Keratinocyte (primary cell): ENCODE measurements at regions not wholly inside any gene's neighbourhood (a gene's known extent, or its start where the extent isn't known, plus 50 kb on each side); places are given as distances from the start of the nearest gene placed in this dataset.

Source experiments
- DNase-seq: peaks from one replicate; pipeline ENCODE4 v3.0.0-alpha.2; 2011; ENCODE audit warnings: low read depth, missing footprints, low spot score
- FAIRE-seq: peaks from 2 replicates; lab custom pipeline; 2011; peaks lifted over from hg19 to GRCh38; lab: Jason Lieb, UNC
- H2AFZ ChIP-seq: 2 replicates; pipeline ENCODE4 v1.6.0; 2012; ENCODE audit warnings: low read length, control low read depth, inconsistent platforms; ENCODE audit not compliant: control insufficient read depth
- H3K27ac ChIP-seq: 2 replicates; pipeline ENCODE4 v1.5.1; 2011; ENCODE audit warnings: low read length; ENCODE audit not compliant: control insufficient read depth, insufficient read depth
- H3K27me3 ChIP-seq: 3 replicates; pipeline ENCODE4 v1.6.0; 2011; ENCODE audit warnings: low read length; ENCODE audit not compliant: control insufficient read depth, insufficient read depth; ENCODE audit errors: extremely low read depth
- H3K36me3 ChIP-seq, 2 experiments: 2 replicates in 1 of 2; 3 replicates in 1 of 2; pipeline ENCODE4 v1.5.1; 2011; ENCODE audit warnings: low read length in 2 of 2, mild to moderate bottlenecking in 1 of 2; ENCODE audit not compliant: control insufficient read depth in 2 of 2, insufficient read depth in 2 of 2; ENCODE audit errors: extremely low read depth in 1 of 2
- H3K4me1 ChIP-seq: 3 replicates; pipeline ENCODE4 v1.5.1; 2011; ENCODE audit warnings: low read length; ENCODE audit not compliant: control insufficient read depth, insufficient read depth; ENCODE audit errors: extremely low read depth
- H3K4me2 ChIP-seq: 3 replicates; pipeline ENCODE4 v1.6.0; 2011; ENCODE audit warnings: low read depth, low read length; ENCODE audit not compliant: control insufficient read depth, insufficient read depth; ENCODE audit errors: extremely low read depth
- H3K4me3 ChIP-seq, 3 experiments: fragments of 200-600 bp in 1 of 3; sonication (generic) in 1 of 3; 2 replicates in 2 of 3; 3 replicates in 1 of 3; pipeline ENCODE4 v1.5.1; 2011 to 2016; ENCODE audit warnings: low read length in 3 of 3, mild to moderate bottlenecking in 3 of 3, control low read depth in 2 of 3, inconsistent platforms in 1 of 3, low read depth in 1 of 3, mixed read lengths in 1 of 3, mixed run types in 1 of 3, moderate library complexity in 1 of 3; ENCODE audit not compliant: control insufficient read depth in 2 of 3, insufficient read depth in 2 of 3; ENCODE audit errors: extremely low read depth in 1 of 3
- H3K79me2 ChIP-seq: 2 replicates; pipeline ENCODE4 v1.6.0; 2012; ENCODE audit warnings: low read length; ENCODE audit not compliant: control insufficient read depth, insufficient read depth
- H3K9ac ChIP-seq: 3 replicates; pipeline ENCODE4 v1.6.0; 2011; ENCODE audit warnings: low read length; ENCODE audit not compliant: control insufficient read depth, insufficient read depth; ENCODE audit errors: extremely low read depth
- H3K9me1 ChIP-seq: 3 replicates; pipeline ENCODE4 v1.6.0; 2011; ENCODE audit warnings: low read length; ENCODE audit not compliant: control insufficient read depth, insufficient read depth; ENCODE audit errors: extremely low read depth
- H3K9me3 ChIP-seq: 2 replicates; pipeline ENCODE4 v1.5.1; 2012; ENCODE audit warnings: low read depth, low read length; ENCODE audit not compliant: control insufficient read depth
- H4K20me1 ChIP-seq: 3 replicates; pipeline ENCODE4 v1.6.0; 2011; ENCODE audit warnings: low read length; ENCODE audit not compliant: control insufficient read depth, insufficient read depth; ENCODE audit errors: extremely low read depth
- CTCF ChIP-seq, 3 experiments: IDR thresholded peaks in 1 of 3; conservative IDR thresholded peaks in 1 of 3; optimal IDR thresholded peaks in 1 of 3; 2 replicates in 2 of 3; 3 replicates in 1 of 3; pipeline versions ENCODE3 to v1.5.1; 2011; ENCODE audit warnings: low read length in 3 of 3, mild to moderate bottlenecking in 3 of 3, moderate library complexity in 2 of 3, control low read depth in 1 of 3, inconsistent platforms in 1 of 3; ENCODE audit not compliant: insufficient read depth in 2 of 3; ENCODE audit errors: extremely low read depth in 1 of 3
- EZH2 ChIP-seq: IDR thresholded peaks from one replicate; pipeline ENCODE4 v1.6.1; 2012; ENCODE audit warnings: inconsistent platforms, mild to moderate bottlenecking, low read length, moderate library complexity
- dilution Hi-C: fragments of 300-500 bp; cut with MboI; formaldehyde crosslinking; loops from one replicate; pipeline ENCODE4 v1.7.0; 2020; ENCODE audit warnings: low sequenced_read_pairs; ENCODE audit not compliant: extremely low pct_ligation_motif_present

DNA sequence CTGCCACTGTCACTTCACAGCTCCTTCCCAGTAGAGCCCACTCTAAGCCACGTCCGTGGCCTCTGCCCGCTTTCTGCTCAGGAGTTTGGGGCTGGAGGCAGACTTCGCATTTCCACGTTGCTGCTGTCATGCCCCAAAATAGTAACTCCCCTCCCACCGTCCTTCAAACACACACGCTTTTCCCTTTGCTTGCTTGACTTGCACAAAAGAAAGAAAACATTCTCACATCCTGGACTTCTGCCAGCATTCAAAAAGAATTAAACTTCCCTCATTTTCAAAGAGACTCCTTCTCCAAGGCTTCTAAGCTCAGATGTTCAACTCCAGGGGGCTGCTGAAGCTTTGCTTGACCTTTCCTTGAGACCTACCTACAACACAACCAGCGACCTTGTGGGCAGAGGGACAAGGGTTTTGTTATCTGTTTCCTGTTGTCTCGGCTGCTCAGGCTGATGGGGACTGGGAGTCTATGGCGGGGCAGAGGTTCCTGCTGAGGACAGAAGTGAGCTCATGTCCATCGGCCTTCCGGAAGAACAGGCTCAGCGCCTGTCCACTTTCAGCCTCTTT, 263.8 kb upstream of the FOXQ1 start:
- Histone ChIP-seq H3K27me3 (peaks cover 5% of the 10 kb centered on the region), H3K27ac (no peak overlapping the region), H3K4me1 (no peaks in the 10 kb centered on the region), H3K4me3 (no peak overlapping the region), H3K79me2 (no peaks in the 10 kb centered on the region), H4K20me1 (no peaks in the 10 kb centered on the region), H3K4me2 (no peak overlapping the region), H2AFZ (no peak overlapping the region), H3K9me1 (no peaks in the 10 kb centered on the region), H3K36me3 (no peaks in the 10 kb centered on the region), H3K9me3 (no peaks in the 10 kb centered on the region), H3K9ac (no peak overlapping the region)
- dilution Hi-C loops: no loop called here
- TF ChIP-seq CTCF (optimal IDR thresholded peaks at IDR 0.05 in 1 of 3, IDR thresholded peaks at IDR 0.05 in 1 of 3, conservative IDR thresholded peaks at IDR 0.05 in 1 of 3; ENCODE audit: extremely low read depth in 1 of 3, insufficient read depth in 2 of 3, low read length in 3 of 3) (no peak), EZH2 (no peak)
- DNase-seq: no peak
- no peak for FAIRE-seq

DNA sequence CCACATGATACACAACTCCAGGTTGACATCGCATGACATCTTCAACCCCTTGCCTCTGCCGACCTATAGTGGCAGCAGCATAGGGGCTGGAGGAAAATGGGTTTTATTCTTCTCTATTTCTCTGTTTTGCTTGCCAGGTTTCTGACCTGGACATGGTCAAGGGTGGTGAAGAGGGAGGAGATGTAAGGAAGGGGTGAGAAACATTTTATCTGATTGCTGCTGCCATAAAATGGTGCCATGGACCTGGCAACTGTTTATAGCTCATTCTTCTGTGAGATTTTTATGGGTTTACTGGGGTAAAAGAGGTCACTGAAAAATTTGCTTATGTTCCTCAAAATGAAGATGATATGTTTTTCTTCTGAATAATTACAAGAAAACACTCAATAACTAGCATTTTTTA, 266.7 kb upstream of the FOXQ1 start:
- Histone ChIP-seq H3K9me3 (no peaks in the 10 kb centered on the region), H2AFZ (no peak overlapping the region), H3K27me3 (peaks cover 5% of the 10 kb centered on the region), H3K4me1 (peaks cover 2% of the 10 kb centered on the region), H3K79me2 (no peaks in the 10 kb centered on the region), H3K4me3 (no peak overlapping the region), H3K9me1 (no peaks in the 10 kb centered on the region), H4K20me1 (no peaks in the 10 kb centered on the region), H3K36me3 (no peaks in the 10 kb centered on the region), H3K9ac (no peak overlapping the region), H3K27ac (no peak overlapping the region), H3K4me2 (no peak overlapping the region)
- dilution Hi-C loops: no loop called here
- no peak for FAIRE-seq
- no peak for TF ChIP-seq CTCF (optimal IDR thresholded peaks at IDR 0.05 in 1 of 3, IDR thresholded peaks at IDR 0.05 in 1 of 3, conservative IDR thresholded peaks at IDR 0.05 in 1 of 3; ENCODE audit: extremely low read depth in 1 of 3, insufficient read depth in 2 of 3, low read length in 3 of 3)
- TF ChIP-seq EZH2: no peak
- DNase-seq: no peak
